NCI-H1105 treated with DMSO at 0.1 percent for 48 hours (cell line): ENCODE measurements at regions not wholly inside any gene's neighbourhood (a gene's known extent, or its start where the extent isn't known, plus 50 kb on each side); places are given as distances from the start of the nearest gene placed in this dataset.
"Not testable (repeated sequence)": the region's sequence is repeated elsewhere in the genome, so short reads cannot be mapped to it uniquely, and the experiment has no call there.

Experiments
- DNase-seq: peaks from one replicate; lab custom pipeline; 2025; lab: John Stamatoyannopoulos, UW

DNA sequence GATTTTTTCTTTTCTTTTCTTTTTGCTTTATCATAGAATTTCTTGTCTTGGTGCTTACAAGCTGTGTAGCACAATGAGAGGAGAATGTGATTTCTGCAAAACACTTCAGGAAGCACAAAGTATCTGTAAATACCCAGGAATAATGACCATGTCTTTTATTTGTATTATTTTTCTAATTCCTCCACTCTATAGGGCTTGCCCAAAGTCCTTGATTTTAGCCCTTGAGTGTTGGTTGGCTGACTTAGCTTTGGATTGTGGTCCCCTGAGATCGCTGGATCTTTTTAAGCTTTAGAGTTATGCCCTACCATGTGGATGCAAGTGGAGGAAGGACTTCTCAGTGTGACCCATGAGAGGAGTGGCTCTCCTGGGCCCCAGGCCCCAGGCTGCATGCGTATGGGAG, 52.2 kb downstream of the HOXC4 start:
- DNase-seq = not testable (repeated sequence)

DNA sequence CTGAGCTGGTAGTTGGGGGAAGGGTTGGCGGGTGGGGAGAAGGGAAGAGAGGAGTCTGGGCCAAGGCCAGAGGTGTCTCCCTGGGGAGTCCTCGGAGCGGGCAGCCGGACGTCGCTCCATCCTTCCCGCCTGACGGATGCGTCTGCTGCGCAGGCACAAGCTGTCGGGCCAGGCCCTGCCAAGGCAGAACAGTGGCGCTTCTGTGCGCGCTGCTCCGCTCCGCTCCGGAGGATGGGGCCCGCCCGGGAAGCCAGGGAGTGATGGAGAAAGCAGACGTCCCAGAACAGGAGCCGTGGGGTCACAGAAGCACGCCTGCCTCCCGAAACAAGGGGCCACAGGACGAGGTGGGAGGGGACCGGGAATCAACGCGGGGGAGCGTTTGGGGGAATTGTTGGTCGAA, 52.6 kb downstream of the HOXC4 start:
- DNase-seq = not testable (repeated sequence)

DNA sequence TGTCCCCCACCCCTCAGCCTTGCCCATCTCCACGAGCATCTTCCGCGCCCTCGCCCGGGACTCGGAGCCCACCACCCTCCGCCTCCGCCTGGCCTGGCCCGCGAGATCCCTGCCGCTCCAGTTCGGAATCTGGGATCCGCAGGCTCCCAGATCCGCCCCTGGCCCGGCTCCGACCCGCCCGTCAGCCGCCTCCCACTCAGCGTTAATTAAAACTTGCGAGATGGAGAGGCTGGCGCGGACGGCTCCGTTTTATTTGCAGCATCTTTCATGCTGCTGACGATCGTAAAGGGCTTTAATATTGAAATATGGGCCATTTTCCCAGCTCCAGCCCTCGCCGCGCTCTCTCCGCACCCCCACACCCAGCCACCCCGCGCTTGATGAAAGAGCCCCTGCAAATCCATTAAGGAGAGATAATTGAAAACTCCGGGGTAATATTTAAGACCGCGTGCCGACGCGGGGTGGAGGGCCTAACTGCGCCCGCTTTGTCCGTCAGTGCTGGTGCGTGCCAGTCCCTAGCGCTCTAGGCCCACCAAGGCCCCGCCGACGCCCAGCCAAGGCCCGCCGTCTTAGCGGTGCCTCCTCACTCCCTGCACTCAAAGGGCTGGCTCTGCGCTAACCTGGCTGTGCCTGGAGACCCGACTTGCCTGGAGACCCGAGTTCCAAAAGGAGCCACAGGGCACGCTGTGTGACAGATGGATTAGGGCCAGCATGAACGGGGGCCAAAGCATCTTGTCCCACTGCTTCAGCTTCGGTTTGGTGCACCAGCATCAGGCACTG, 53.4 kb downstream of the HOXC4 start:
- DNase-seq = not testable (repeated sequence)

DNA sequence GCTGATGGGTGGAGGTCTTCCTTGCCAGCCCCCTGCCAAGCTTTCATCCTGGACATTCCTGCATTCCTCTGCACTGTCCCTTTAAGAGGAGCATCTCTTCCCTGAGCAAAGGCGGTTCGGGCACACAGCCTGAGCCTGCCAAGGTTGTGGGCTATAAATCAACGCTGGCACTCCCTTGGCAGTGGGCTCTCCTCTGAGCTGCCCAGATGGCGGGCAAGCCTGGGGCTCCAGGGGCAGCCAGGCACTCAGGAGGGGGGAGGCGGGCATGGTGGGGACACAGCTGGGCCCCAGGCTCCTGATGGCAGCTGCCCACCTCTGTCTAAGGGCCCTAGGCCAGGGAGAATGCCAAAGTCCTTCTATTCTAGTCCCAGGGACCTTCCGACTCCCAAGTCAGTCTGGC, 58.7 kb downstream of the HOXC4 start:
- peak; percentile 11 for DNase-seq

DNA sequence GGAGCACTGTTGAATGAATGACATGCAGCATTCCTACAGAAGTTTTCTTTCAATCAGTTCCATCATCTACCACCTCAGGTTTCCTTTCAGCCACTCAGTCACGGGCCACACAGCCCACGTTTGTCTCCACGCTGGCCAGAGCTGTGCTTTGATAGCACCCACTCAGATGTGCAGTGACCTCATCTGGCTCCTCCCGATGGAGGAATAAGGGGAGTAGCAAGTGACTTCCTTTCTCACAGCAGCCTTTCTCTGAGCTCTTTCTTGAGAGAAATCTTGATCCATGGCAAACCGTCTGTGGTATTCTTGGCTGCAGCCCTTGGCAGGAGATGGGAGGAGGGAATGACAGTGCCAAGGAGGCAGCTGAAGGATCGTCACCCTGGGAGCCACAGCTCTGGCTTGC, 62.4 kb downstream of the HOXC4 start:
- DNase-seq = not testable (repeated sequence)

DNA sequence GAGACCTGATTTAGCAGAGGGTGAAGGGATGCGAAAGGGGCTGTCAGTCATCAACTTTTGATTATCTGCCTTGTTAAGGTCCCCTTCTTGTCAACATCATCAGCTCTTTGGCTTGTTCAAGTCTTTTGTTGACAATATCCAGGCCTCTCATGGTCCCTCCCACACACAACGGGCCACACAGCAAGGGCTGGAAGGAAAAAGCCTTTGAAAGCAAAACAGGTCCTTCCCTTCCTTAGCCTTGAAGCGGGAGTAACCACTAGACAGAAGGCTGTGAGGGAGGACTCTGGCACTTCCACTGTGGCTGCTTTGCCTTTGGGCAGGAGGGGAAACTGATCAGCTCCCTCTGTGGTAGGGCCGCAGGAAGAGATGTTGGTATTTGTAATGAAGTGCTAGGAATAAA, 63.8 kb downstream of the HOXC4 start:
- not testable (repeated sequence) for DNase-seq

DNA sequence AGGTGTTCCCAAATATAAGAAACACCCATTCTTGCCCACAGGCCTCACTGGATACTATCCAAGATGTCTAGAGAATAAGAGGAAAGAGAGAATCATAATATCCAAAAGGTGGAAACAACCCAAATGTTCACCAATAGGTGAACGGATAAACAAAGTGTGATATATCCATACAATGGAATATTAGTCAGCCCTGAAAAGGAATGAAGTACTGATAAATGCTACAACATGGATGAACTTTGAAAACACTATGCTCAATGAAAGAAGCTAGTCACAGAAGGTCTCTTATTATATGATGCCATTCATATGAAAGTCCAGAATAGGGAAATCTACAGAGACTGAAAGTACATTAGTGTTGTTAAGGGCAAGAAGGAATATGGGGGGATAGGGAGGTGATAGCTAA, 65.4 kb downstream of the HOXC4 start:
- DNase-seq = not testable (repeated sequence)

DNA sequence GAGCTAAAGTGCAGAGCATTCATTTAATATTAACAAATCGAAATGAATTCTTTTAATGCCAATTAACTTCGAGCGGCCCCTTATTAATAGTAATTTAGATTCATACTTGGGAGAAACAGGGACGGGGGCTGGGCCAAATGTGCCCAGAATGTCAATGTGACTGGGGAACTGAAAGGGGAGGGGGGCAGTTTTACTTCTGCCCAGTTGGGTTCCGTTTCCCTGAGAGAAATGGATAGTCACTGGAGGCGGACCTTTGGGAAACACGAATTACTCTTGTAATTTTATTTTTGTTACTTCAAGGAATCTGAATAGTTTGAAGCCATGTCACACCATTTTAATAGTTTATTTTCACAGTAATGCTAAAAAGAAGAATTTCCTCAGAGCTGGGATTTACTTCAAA, 64.8 kb downstream of the SMUG1 start:
- DNase-seq = not testable (repeated sequence)

DNA sequence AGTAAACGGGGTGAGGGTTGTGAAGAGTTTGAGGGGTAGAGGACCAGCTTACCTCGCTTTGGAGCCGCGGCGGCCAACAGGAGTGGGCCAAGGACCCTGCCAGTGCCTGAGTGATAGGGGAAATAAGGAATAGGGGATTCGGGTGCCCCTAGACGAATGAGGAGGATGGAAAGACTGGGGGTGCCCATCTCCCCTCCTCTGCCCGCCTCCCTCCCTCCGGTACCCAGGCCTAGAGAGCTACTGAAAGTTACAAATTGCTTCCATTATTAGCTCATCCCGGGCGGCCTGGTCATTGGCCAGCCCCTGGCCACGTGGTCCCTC, 63.1 kb downstream of the SMUG1 start:
- not testable (repeated sequence) for DNase-seq

DNA sequence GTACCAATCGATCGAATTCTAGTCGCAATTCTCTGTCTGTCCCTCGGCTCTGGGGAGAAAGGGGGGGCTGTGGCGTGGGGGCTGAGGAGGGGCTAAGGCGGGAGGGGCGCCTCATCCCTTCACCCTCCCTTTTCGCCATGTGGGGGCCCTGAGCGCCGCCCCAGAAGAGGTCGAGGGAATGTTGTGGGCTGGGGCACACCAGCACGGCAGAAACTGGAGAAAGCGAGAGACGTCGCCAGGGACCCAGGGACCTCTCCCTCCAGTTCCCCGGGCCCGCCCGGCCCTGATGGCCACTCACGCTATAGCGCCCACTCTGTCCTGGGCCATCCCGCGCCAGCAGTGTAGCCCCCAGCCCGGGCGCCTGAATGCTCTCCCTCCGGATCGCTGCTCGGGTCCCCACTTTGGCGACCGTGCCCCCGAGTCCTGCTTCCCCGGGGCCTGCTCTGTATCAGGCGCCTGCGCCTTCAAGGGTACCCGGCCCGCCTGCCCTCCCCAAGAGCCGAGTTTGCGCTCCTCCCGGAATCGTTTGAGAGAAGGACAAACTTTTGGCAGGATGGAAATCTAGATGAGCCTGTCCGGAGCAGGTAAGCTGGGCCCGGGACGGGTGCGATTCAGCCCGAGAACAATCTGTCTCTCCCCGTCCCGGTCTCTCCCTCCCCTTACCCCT, 62.6 kb downstream of the SMUG1 start:
- no peak for DNase-seq

DNA sequence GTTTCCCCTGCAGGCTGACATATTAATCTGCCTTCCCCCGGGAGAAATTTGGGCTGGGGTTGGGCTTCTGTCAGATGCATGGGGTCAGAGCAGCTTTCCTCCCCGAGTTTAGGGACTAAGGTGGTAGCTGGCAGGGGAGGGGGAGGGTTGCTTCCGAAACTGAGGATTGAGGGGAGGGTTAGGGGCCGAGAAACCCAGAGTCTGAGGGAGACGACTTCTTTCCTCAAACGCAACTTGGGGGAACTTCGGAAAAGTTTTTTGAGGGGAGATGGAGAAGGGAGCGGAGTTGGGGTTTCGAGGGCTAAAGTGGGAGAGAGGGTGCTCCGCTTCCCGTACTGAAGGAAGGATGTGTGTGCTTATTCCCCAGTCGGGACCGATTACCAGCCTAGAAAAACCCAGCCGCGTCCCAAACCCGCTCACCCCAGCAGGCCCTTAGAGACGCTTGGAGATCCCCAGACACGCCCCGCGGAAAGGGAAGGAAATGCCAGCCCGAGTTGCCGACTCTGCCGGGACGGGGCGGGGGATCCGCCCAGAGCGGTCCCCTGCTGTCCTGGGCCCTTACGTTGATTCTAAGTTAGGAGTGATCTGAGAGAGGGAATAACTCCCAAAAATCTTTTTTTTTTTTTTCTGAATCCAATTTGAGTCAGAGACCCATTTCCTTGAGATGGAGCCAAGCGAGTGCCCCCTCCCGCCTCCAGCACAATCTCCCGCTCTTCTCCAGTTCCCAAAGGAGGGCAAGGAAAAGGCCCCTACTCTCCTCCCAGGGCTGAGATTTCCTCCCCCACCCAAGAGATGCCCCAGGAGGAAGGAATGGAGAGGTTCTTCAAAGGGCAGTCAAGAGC, 61.9 kb downstream of the SMUG1 start:
- no peak for DNase-seq

DNA sequence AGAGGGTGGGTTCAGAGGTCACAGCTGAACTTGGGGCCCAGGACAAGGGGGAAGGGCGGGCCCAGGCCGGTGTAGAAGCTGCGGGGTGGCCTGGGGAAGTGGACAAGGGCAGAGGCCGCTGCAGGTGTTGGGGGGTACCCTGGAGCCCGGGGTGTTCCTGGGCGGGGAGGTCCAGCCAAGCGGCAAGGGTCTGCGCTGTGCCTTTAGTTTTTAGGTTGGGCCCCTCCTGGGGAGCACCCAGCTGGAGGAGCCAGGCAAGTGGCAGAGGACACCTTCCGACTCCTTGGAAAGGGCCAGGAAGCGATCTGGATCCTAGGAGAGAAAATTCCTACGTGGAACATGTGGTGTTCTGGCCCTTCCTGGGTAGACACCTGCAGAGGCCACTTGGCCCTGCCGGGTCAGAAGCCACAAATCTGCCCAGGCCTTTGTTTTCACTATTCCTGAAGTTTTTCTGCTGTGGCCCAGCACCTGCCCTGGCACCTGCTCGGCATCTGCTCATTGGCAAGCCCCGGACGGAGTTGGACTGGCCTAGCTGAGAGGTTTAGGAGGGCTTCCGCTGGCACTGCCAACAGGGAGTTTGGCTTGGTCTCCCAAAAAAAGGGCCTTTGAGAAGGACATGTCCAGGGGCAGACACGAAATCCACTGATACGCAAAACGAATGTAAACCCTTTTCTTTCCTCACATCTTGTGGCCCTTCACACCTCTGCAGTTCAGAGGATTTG, 61.1 kb downstream of the SMUG1 start:
- DNase-seq = no peak

DNA sequence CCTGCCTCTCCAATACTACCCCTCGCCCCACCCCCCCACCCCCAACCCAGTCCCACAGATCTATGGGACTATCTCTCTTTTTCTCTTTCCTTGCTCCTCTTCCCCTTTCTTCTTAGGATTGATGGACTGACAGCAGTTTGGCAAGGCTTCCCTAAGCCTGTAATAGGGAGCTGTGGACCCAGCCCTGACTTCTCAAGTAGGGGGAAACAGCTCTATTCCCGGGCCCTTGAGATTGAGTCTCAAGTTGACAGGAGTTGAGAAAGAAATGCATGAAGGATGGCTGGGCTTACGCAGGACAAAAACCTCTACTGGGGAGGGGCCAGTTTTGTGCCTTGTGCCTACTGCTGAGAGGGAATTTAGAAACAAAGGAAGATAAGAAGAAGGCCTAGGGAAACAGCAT, 60.4 kb downstream of the SMUG1 start:
- no peak for DNase-seq

DNA sequence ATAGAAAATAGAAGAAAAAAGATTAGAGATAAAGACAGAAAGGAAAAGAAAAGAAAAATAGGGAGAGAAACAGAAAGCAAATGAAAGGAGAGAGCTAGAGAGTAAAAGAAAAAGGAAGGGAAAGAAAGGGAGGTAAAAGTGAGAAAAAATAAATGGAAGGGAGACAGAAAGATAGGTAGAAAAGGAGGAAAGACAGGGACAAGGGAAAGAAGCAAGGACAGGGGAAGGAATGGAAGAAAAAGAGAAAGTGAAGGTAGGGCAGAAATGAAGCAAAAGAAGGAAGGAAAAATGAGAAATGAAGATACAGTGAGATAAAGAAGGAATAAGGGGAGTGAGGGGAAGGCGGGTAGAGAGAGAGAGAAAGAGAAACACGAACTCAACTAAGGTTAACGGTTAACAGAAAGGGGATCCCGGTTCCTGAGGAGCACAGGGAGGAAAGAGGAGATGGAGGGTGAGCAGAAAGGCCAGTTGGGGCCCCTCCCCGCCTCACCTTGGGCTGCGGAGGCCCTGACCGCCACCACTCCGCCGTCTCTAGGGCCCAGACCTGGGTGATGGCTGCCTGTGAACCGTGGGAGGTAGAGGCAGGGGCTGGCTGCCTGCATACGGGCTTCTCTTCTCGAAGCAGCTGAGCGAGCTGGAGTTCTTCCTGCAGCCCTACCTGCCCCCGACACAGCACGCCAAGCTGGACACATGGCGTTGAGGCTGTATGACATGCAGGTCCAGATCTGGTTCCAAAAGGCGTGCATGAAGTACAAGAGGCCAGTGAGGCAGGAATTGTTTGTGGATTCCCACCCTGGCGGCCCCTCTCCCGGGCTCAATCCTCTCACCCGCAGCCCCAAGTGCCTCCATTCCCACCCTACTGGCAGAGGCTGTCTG, 59.5 kb downstream of the SMUG1 start:
- no peak for DNase-seq
